Peyer's patch (tissue), 4 donors: ENCODE measurements at regions not wholly inside any gene's neighbourhood (a gene's known extent, or its start where the extent isn't known, plus 50 kb on each side); places are given as distances from the start of the nearest gene placed in this dataset.

Experiments
- CTCF ChIP-seq, 6 experiments: fragments of 450-650 bp in 4 of 6; fragments of 200-600 bp in 2 of 6; sonication (generic) in 1 of 6; IDR thresholded peaks; one replicate each; pipeline ENCODE4 v1.5.1; 2017 to 2019; ENCODE audit warnings: antibody characterized with exemption in 6 of 6, mild to moderate bottlenecking in 3 of 6, moderate library complexity in 1 of 6
- POLR2A ChIP-seq, 2 donors: fragments of 450-650 bp; IDR thresholded peaks; one replicate each; pipeline ENCODE4 v1.5.1; 2017; ENCODE audit warnings: antibody characterized with exemption in 2 of 2, mild to moderate bottlenecking in 2 of 2, moderate library complexity in 2 of 2

DNA sequence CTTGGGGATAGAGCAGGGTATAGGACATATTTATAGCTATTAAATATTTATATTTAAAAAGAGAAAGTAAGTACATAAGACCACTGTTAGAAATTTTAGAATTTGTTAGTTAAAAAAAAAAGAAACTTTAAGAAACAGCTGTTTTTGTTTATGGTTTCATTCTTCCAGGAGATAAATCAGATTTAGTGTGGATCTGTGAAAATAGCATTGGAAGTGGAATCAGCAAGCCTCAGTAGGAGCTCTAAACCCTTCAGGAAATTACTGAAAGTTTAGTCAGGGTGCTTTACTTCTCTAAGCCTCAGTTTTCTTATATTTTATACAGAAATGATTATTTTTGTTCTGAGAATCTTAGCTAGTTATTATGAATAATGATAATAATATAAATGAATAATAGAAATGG lies 316.0 kb upstream of the NOVA1 start:
- no peak for TF ChIP-seq POLR2A (IDR thresholded peaks at IDR 0.05)
- TF ChIP-seq CTCF (IDR thresholded peaks at IDR 0.05), result no peak
